ENCODE measurements at regions not wholly inside any gene's neighbourhood (a gene's known extent, or its start where the extent isn't known, plus 50 kb on each side); places are given as distances from the start of the nearest gene placed in this dataset.

GRCh38 chr11:70486731-70487130 is 88.4 kb downstream of the CTTN start:
- TF ChIP-seq EZH2 (IDR thresholded peaks at IDR 0.05; ENCODE audit: insufficient read depth, low read length), result no peak
- TF ChIP-seq, protein P1, sequence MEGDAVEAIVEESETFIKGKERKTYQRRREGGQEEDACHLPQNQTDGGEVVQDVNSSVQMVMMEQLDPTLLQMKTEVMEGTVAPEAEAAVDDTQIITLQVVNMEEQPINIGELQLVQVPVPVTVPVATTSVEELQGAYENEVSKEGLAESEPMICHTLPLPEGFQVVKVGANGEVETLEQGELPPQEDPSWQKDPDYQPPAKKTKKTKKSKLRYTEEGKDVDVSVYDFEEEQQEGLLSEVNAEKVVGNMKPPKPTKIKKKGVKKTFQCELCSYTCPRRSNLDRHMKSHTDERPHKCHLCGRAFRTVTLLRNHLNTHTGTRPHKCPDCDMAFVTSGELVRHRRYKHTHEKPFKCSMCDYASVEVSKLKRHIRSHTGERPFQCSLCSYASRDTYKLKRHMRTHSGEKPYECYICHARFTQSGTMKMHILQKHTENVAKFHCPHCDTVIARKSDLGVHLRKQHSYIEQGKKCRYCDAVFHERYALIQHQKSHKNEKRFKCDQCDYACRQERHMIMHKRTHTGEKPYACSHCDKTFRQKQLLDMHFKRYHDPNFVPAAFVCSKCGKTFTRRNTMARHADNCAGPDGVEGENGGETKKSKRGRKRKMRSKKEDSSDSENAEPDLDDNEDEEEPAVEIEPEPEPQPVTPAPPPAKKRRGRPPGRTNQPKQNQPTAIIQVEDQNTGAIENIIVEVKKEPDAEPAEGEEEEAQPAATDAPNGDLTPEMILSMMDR (IDR thresholded peaks at IDR 0.05; ENCODE audit: insufficient read depth, low read depth, low read length), result no peak
- Mint-ChIP-seq H3K9me3 (ENCODE audit: unreplicated experiment) (peaks cover 22% of the 10 kb centered on the region), H3K27ac (ENCODE audit: unreplicated experiment) (no peak overlapping the region), H3K4me3 (ENCODE audit: unreplicated experiment) (no peak overlapping the region), H3K36me3 (ENCODE audit: low read depth, unreplicated experiment) (peaks cover 12% of the 10 kb centered on the region), H3K27me3 (ENCODE audit: low read depth, unreplicated experiment) (peaks cover 21% of the 10 kb centered on the region), H3K4me1 (ENCODE audit: low read depth, unreplicated experiment) (peaks cover 3% of the 10 kb centered on the region)
- FAIRE-seq (no peak), DNase-seq (ENCODE audit: low read depth) (no peak)
- Histone ChIP-seq H3K36me3 (ENCODE audit: insufficient read depth, low read length) (no peaks in the 10 kb centered on the region), H3K4me1 (ENCODE audit: insufficient read depth, low read length) (peaks cover 7% of the 10 kb centered on the region), H3K4me2 (ENCODE audit: low read length) (no peak overlapping the region), H3K4me3 (ENCODE audit: insufficient read depth, low read depth, low read length) (no peak overlapping the region), H4K20me1 (ENCODE audit: insufficient read depth, low read length) (no peaks in the 10 kb centered on the region), H3K9me3 (ENCODE audit: insufficient read depth, low read depth, low read length) (peaks cover 8% of the 10 kb centered on the region), H3K27ac (ENCODE audit: low read depth, low read length) (no peak overlapping the region), H3K27me3 (ENCODE audit: insufficient read depth, low read length) (no peaks in the 10 kb centered on the region), H3K79me2 (ENCODE audit: insufficient read depth, low read length) (no peaks in the 10 kb centered on the region), H3K9ac (ENCODE audit: low read length) (no peak overlapping the region), H2AFZ (ENCODE audit: low read depth, low read length) (no peak overlapping the region)

- FAIRE-seq, result no peak
- peaks cover 7% of the 10 kb centered on the region for H3K4me1 ChIP-seq (ENCODE audit: insufficient read depth, low read length)
- TF ChIP-seq, protein P1 (IDR thresholded peaks at IDR 0.05; ENCODE audit: insufficient read depth, low read depth, low read length), result no peak
- no peak for TF ChIP-seq EZH2 (IDR thresholded peaks at IDR 0.05; ENCODE audit: insufficient read depth, low read length)
- Mint-ChIP-seq H3K27me3 (ENCODE audit: low read depth, unreplicated experiment) (peaks cover 19% of the 10 kb centered on the region), H3K4me3 (ENCODE audit: unreplicated experiment) (no peak overlapping the region), H3K4me1 (ENCODE audit: low read depth, unreplicated experiment) (peaks cover 3% of the 10 kb centered on the region), H3K9me3 (ENCODE audit: unreplicated experiment) (peaks cover 22% of the 10 kb centered on the region), H3K27ac (ENCODE audit: unreplicated experiment) (no peak overlapping the region), H3K36me3 (ENCODE audit: low read depth, unreplicated experiment) (peaks cover 12% of the 10 kb centered on the region)
- H4K20me1 ChIP-seq (ENCODE audit: insufficient read depth, low read length), result no peaks in the 10 kb centered on the region
- H2AFZ ChIP-seq (ENCODE audit: low read depth, low read length), result no peak overlapping the region
- no peak overlapping the region for H3K27ac ChIP-seq (ENCODE audit: low read depth, low read length)
- peaks cover 10% of the 10 kb centered on the region for H3K9me3 ChIP-seq (ENCODE audit: insufficient read depth, low read depth, low read length)
- no peaks in the 10 kb centered on the region for H3K27me3 ChIP-seq (ENCODE audit: insufficient read depth, low read length)
- H3K79me2 ChIP-seq (ENCODE audit: insufficient read depth, low read length), result no peaks in the 10 kb centered on the region
- no peaks in the 10 kb centered on the region for H3K36me3 ChIP-seq (ENCODE audit: insufficient read depth, low read length)
- no peak overlapping the region for H3K9ac ChIP-seq (ENCODE audit: low read length)
- H3K4me3 ChIP-seq (ENCODE audit: insufficient read depth, low read depth, low read length), result no peak overlapping the region
- no peak for DNase-seq (ENCODE audit: low read depth)
- no peak overlapping the region for H3K4me2 ChIP-seq (ENCODE audit: low read length)
Observed at GRCh38 chr11:70487160-70487559, 88.8 kb downstream of the CTTN start.

DNA sequence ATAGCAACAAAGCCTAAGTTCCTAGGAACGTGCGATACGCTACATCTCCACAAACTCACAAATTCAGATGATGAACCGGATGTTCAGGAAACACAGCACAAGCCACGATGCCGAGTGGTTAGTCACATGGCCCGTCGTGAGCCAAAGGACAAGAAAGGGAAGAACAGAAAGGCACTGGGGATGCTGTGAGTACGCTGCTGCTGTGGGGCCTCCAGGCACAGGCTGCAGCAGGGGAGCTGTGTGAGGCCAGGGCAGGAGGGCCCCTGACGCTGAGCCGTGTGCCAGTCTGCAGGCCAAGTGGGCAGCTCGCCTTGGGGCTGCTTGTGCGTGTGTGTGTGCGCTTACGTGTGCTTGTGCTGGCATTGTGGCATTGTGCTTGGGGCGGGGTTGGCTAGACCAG is 89.4 kb downstream of the CTTN start:
- H3K27ac Mint-ChIP-seq (ENCODE audit: unreplicated experiment), result no peak overlapping the region
- H3K4me1 Mint-ChIP-seq (ENCODE audit: low read depth, unreplicated experiment), result no peaks in the 10 kb centered on the region
- TF ChIP-seq, protein P1 (IDR thresholded peaks at IDR 0.05; ENCODE audit: insufficient read depth, low read depth, low read length), result no peak
- TF ChIP-seq EZH2 (IDR thresholded peaks at IDR 0.05; ENCODE audit: insufficient read depth, low read length), result no peak
- H4K20me1 ChIP-seq (ENCODE audit: insufficient read depth, low read length), result no peaks in the 10 kb centered on the region
- H3K27ac ChIP-seq (ENCODE audit: low read depth, low read length), result no peak overlapping the region
- H3K9ac ChIP-seq (ENCODE audit: low read length), result no peak overlapping the region
- peaks cover 10% of the 10 kb centered on the region for H3K9me3 ChIP-seq (ENCODE audit: insufficient read depth, low read depth, low read length)
- H3K36me3 Mint-ChIP-seq (ENCODE audit: low read depth, unreplicated experiment), result peaks cover 12% of the 10 kb centered on the region
- no peak overlapping the region for H2AFZ ChIP-seq (ENCODE audit: low read depth, low read length)
- no peaks in the 10 kb centered on the region for H3K27me3 ChIP-seq (ENCODE audit: insufficient read depth, low read length)
- no peaks in the 10 kb centered on the region for H3K36me3 ChIP-seq (ENCODE audit: insufficient read depth, low read length)
- H3K9me3 Mint-ChIP-seq (ENCODE audit: unreplicated experiment), result peaks cover 22% of the 10 kb centered on the region
- DNase-seq (ENCODE audit: low read depth) (no peak), FAIRE-seq (no peak)
- H3K4me3 ChIP-seq (ENCODE audit: insufficient read depth, low read depth, low read length), result no peak overlapping the region
- no peak overlapping the region for H3K4me2 ChIP-seq (ENCODE audit: low read length)
- no peak overlapping the region for H3K4me3 Mint-ChIP-seq (ENCODE audit: unreplicated experiment)
- peaks cover 2% of the 10 kb centered on the region for H3K4me1 ChIP-seq (ENCODE audit: insufficient read depth, low read length)
- peaks cover 19% of the 10 kb centered on the region for H3K27me3 Mint-ChIP-seq (ENCODE audit: low read depth, unreplicated experiment)
- no peaks in the 10 kb centered on the region for H3K79me2 ChIP-seq (ENCODE audit: insufficient read depth, low read length)
